MM.1S (cell line): ENCODE measurements at regions not wholly inside any gene's neighbourhood (a gene's known extent, or its start where the extent isn't known, plus 50 kb on each side); places are given as distances from the start of the nearest gene placed in this dataset.

Experiments
- EZH2 ChIP-seq: fragments of 300-600 bp; sonication (generic); optimal IDR thresholded peaks from 2 replicates; pipeline ENCODE3; 2017; ENCODE audit warnings: low read depth, mild to moderate bottlenecking, antibody characterized with exemption, low read length, mixed read lengths
- EZH2phosphoT487 ChIP-seq: fragments of 300-600 bp; sonication (generic); IDR thresholded peaks from 2 replicates; pipeline ENCODE4 v1.6.1; 2018; ENCODE audit warnings: antibody characterized with exemption, low read length
- TF ChIP-seq, protein P1 (sequence below): fragments of 300-600 bp; sonication (generic); IDR thresholded peaks from 2 replicates; pipeline ENCODE4 v1.5.1; 2016; ENCODE audit warnings: antibody characterized with exemption, low read length, mixed read lengths

DNA sequence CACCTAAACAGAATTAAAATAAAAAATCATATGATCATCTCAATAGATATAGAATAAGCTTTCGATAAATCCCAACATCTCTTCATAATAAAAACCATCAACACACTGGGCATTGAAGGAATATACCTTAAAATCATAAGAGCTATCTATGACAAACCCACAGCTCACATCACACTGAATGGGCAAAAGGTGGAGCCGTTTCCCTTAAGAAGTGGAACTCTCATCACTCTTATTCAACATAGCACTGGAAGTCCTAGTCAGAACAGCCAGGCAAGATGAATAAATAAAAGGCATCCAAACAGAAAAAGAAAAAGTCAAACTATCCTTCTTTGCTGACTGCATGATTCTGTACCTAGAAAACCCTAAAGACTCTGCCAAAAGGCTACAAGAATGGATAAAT lies 510.3 kb downstream of the ZNF804A start:
- TF ChIP-seq, protein P1, sequence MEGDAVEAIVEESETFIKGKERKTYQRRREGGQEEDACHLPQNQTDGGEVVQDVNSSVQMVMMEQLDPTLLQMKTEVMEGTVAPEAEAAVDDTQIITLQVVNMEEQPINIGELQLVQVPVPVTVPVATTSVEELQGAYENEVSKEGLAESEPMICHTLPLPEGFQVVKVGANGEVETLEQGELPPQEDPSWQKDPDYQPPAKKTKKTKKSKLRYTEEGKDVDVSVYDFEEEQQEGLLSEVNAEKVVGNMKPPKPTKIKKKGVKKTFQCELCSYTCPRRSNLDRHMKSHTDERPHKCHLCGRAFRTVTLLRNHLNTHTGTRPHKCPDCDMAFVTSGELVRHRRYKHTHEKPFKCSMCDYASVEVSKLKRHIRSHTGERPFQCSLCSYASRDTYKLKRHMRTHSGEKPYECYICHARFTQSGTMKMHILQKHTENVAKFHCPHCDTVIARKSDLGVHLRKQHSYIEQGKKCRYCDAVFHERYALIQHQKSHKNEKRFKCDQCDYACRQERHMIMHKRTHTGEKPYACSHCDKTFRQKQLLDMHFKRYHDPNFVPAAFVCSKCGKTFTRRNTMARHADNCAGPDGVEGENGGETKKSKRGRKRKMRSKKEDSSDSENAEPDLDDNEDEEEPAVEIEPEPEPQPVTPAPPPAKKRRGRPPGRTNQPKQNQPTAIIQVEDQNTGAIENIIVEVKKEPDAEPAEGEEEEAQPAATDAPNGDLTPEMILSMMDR: no peak
- TF ChIP-seq EZH2: no peak
- TF ChIP-seq EZH2phosphoT487: no peak
